ENCODE measurements at regions not wholly inside any gene's neighbourhood (a gene's known extent, or its start where the extent isn't known, plus 50 kb on each side); places are given as distances from the start of the nearest gene placed in this dataset.
A peak's percentile ranks its signal among the peaks of the same experiment; 100 is the strongest.

GRCh38 chr5:93875693-93876092, 134.3 kb upstream of the POU5F2 start:
- no peak for DNase-seq

DNA sequence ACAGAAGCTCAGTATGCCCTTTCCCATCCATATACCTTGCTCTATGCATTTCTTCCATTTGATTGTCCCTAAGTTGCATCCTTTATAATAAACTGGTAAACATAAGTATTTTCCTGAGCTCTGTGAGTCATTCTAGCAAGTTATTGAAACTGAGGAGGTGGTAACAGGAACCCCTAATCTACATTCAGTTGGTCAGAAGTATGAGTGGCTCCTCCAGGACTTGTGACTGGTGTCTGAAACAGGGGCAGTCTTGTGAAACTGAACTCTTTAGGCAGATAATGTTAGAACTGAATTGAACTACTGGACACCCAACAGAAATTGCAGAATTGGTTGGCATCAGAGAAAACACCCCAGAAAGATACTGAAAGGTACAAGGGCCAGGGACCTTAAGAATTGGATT, 133.1 kb upstream of the POU5F2 start:
- no peak for DNase-seq

- DNase-seq: no peak
Measured at GRCh38 chr5:93874080-93874479, 132.7 kb upstream of the POU5F2 start.

DNA sequence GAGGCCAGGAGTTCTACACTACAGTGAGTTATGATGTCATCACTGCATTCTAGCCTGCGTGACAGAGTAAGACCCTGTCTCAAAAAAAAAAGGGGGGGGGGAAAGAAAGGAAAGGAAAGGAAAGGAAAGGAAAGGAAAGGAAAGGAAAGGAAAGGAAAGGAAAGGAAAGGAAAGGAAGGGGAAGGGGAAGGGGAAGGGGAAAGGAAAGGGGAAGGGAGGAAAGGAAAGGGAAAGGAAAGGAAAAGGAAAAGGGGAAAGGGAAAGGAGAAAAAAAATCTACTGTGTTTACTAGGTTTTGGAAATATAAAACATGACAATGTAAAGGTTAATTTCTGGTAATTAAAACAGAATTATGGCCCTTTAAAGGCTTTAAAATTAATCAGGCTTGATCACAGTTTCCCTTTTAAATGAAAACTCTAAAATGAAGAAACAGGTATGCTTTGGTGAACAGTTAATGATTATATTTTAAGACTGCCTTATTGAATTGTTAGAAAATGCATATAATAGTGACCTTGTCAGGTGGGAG, 131.9 kb upstream of the POU5F2 start:
- DNase-seq: no peak

- DNase-seq: no peak
Measured at GRCh38 chr5:93870649-93871048, 129.2 kb upstream of the POU5F2 start.

DNA sequence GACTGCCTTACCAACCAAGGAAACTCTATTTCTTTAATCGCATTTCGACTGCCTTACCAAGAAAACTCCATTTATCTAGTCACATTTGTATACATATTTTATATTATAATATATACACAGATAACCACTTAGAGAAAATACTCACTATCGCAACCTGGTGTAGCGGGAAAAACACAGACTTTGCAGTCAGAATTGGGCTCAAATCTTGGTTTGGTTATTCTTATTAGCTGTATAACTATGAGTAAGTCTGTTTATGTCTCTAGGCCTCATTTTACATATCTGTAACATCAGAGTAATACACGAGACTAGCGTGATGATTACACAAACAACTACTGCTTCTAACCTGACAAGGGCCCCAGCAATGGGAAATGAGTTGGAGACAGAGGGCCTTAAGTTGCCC, 127.5 kb upstream of the POU5F2 start:
- no peak for DNase-seq

DNA sequence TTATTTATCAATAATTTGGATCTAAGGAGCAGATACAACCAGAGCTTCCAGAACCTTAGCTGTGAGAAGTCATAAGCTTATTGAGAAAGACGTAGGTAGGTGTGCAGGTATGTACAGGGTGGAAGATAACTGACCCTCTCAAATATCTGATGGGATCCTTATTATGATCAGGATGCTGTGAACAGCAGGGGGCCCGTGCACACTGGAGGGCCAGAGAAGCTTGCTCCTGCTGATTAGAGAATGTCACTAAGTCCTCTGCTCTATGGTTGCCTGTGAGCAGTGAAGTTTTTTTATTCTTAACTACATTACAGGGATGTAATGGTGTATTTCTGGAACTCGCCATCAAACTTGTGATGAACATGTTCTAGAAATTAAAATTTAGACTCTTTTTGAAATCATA, 108.9 kb upstream of the POU5F2 start:
- no peak for DNase-seq

DNA sequence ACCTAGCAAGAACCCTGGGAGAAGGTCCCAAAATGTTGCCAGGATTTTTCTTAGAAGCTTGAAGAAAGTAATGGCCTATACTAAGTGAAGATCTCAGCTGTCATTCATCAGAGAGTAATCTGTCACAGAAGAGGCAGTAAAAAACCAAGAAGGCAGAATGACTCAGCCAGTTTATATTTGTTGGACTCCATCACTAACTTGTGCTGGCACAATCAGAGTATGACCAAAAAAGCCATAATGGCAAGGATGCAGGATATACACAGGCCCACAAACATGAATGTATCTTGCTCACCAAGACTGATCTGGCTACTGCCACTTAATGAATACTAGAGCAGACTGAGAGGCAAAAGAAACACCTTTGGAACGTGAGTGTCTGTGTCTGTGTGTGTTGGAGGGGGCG, 104.0 kb upstream of the POU5F2 start:
- no peak for DNase-seq

GRCh38 chr5:93831449-93831848, 90.0 kb upstream of the POU5F2 start:
- DNase-seq: no peak

- DNase-seq: no peak
Measured at GRCh38 chr5:93830893-93831292, 89.5 kb upstream of the POU5F2 start.

DNA sequence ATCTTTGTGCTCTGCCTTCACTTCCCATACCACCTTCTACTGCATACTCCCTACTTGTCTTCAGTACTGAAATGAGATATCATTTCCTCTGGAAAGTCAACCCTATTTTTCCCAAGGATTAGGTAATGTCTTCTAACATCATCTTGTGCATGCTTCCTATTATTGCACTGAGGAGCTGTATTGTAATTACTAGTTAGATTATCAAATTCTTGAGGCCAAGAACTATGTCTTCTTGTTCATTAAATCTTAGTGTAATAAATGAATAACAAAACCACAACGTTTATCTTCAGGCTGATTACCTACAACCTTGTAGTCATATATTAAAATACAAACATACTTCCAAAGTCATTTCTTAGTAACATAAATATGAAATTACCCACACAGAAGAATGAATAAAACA, 87.9 kb upstream of the POU5F2 start:
- no peak for DNase-seq

- DNase-seq: no peak
Measured at GRCh38 chr5:93821891-93822415, 80.6 kb upstream of the POU5F2 start.

- no peak for DNase-seq
Measured at GRCh38 chr5:93819668-93820067, 78.3 kb upstream of the POU5F2 start.

DNA sequence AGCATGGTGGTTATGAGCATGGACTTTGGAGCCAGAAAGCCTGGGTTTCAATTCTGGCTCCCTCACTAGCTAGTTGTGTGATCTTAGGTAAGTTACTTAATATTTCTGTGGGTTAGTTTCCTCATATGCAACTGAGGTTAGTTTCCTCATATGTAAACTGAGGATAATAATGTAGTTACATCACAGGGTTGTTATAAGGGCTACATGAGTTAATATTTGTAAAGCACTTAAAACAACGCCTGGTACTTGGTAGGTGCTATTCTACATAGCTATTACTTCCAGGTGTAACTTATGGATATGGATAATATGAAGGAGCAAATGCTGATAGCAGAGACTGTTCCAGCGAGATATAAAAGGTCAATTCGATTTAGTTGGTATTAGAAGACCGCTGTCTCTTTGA, 69.4 kb upstream of the POU5F2 start:
- no peak for DNase-seq

DNA sequence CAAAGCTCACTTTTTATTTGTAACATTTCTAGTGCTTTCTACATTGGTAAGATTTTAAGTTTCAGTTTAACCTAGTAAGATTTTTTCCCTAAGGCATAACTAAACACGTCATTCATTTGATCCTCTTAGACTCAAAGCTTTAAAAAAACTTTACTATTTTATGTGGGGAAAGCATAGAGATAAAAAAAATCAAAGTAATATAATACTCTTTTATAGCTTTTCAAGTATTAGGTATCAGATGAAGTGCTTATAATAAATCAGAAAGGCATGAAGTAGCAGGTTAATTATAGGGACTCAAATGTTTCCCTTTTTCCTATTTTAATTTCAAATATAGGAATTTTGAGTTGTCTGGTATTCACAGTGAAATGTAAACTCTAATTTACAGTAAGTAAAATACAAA, 68.0 kb upstream of the POU5F2 start:
- DNase-seq: no peak

- DNase-seq: no peak
Measured at GRCh38 chr5:93807846-93808245, 66.4 kb upstream of the POU5F2 start.

DNA sequence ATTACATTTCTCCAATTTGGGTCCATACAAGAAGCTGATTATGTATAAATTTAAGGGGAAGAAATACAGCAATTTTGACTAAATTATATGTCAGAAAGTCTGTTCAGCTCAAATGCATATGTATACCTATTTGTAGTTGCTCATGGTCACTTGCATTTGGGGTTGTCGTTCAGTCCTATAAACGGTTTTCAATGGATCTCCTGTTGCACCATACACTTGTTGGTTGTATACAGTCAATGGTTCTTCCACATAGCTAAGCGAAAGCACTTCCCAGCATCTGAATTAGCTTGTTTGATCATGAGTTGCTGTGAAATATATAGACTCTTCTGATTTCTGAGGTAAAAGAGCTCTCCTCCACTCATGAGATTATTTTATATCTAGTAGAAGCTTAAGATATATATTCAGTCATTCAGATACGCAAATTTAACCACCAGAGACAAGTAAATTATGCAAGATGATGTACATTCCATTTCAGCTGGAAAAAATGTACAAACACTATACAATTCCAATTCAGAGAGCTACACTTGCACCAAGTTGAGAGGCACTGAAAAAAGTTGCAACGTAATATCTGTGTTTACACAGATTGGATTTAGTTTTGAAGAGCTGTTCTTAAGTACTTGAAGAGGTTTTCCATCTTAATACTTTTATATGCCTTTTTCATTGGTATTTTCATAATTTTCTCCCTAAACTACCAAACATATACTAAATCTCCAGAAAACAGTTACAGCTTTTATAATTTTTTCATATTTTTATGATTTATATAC, 64.4 kb upstream of the POU5F2 start:
- no peak for DNase-seq

GRCh38 chr5:93800988-93801811, 59.8 kb upstream of the POU5F2 start:
- peak in 1 of 2 donors; percentile 65 for DNase-seq

DNA sequence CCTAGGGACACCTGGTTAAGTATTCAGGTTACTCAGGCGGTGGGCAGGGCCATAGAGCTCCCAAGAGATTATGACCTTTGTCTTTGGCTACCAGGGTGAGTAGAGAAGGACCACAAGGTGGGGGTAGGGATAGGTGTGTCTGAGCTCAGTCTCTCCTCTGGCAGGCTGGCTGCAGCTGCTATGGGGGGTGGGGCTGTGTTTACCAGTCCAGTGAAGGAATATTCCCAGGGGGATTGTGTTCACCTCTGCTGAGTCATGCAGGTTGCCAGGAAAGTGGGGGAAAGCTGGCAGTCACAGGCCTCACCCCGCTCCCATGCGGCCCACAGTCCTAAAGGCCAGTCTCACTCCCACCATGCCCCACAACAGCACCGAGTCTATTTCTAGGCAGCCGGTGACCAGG, 53.6 kb upstream of the POU5F2 start:
- no peak for DNase-seq

DNA sequence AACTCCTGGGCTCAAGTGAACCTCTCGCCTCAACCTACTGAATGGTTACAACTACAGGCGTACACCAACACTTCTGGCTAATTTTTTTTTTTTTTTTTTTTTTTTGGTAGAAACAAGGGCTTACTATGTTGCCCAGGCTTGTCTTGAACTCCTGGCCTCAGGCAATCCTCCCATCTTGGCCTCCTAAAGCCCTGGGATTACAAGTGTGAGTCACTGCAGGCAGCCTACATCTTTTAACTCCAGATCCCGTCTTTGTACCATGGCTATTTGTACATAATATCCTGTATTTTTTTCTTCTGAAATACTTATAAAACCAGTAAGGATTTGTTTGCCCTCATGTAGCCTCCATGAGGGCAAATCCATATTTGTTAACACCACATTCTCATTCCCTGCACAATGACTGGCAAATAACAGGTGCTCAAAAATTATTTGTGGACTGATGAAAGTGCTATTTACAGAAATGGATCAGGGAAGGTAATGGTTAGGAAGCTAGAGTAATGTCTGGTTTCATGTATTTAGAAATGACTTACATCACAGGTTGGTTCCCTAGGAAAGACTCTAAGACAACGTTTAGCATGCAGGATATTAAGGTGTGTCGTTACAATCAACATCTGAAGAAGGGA, 51.9 kb upstream of the POU5F2 start:
- DNase-seq: no peak

GRCh38 chr5:93791518-93791972, 50.1 kb upstream of the POU5F2 start:
- no peak for DNase-seq

Measured in hippocampal formation (tissue), 2 donors.